HFFc6 (cell line): ENCODE measurements at regions not wholly inside any gene's neighbourhood (a gene's known extent, or its start where the extent isn't known, plus 50 kb on each side); places are given as distances from the start of the nearest gene placed in this dataset.
"Not testable (repeated sequence)": the region's sequence is repeated elsewhere in the genome, so short reads cannot be mapped to it uniquely, and the experiment has no call there.

Source experiments
- DNase-seq: peaks from one replicate; pipeline ENCODE4 v3.0.0-alpha.2; 2018
- H3K27ac Mint-ChIP-seq: 2 replicates; pipeline ENCODE4 v1.8.0; 2020; ENCODE audit warnings: mild to moderate bottlenecking, mixed read lengths
- H3K27me3 Mint-ChIP-seq: 2 replicates; pipeline ENCODE4 v1.8.0; 2021; ENCODE audit warnings: mild to moderate bottlenecking, moderate library complexity, mixed read lengths; ENCODE audit not compliant: insufficient read depth
- H3K36me3 Mint-ChIP-seq: 2 replicates; pipeline ENCODE4 v1.8.0; 2021; ENCODE audit warnings: low read depth, mixed read lengths
- H3K4me1 Mint-ChIP-seq: 2 replicates; pipeline ENCODE4 v1.8.0; 2020; ENCODE audit warnings: low read depth, mixed read lengths
- H3K4me3 Mint-ChIP-seq: 2 replicates; pipeline ENCODE4 v1.8.0; 2020; ENCODE audit warnings: mild to moderate bottlenecking, moderate library complexity, mixed read lengths
- H3K9me3 Mint-ChIP-seq: 2 replicates; pipeline ENCODE4 v1.8.0; 2020; ENCODE audit warnings: mild to moderate bottlenecking, mixed read lengths
- TF ChIP-seq, protein P1 (sequence below): fragments of 200-600 bp; sonication (generic); IDR thresholded peaks from 2 replicates; pipeline ENCODE4 v1.5.0; 2021; ENCODE audit warnings: antibody characterized with exemption, mild to moderate bottlenecking

DNA sequence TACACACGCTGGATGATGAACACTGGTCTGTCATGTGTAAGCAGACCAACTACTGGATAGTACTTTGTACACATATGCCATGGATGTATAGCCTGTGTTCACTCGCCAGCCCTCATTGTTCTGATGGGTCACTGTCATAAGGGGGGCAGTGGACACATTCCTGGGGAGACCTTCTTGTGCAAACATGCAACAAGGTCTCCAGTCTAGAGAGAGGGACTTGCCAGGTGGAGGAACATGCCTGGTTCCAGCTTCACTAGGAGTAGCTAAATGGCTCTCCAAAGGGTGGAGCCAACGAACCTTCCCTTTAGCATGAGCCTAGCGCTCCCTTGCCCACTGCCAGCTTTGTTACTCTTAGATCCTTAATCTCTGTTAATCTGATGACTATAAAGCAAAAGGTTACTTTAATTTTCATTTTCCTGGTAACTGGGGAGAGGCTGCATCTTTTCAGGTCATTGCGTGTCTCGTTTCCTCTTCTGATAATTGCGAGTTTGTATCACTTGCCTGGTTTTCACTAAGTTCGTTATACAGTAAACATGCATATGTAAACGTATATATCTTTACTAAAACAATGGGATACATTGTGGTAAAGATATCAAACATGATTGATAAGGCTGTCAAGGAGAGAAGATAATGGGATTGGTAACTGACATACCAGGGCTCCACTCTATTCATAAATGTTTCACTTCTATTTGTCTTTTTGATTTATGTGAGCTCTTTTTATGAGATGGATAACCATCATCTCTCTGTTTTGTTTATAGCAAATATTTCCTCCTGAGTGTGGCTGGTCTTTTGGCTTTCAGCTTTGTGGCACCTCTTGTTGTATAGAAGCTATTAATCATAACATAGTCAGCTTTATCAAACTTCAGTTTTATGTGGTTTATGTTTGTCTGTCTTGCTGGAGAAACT is 235.2 kb upstream of the SGCG start:
- Mint-ChIP-seq H3K4me3 (no peak overlapping the region), H3K4me1 (no peaks in the 10 kb centered on the region), H3K9me3 (peaks cover 16% of the 10 kb centered on the region; the same call in 1 of the 2 replicates), H3K27ac (no peak overlapping the region), H3K27me3 (peaks cover 13% of the 10 kb centered on the region), H3K36me3 (no peaks in the 10 kb centered on the region; the same call in 1 of the 2 replicates)
- no peak for DNase-seq
- TF ChIP-seq, protein P1, sequence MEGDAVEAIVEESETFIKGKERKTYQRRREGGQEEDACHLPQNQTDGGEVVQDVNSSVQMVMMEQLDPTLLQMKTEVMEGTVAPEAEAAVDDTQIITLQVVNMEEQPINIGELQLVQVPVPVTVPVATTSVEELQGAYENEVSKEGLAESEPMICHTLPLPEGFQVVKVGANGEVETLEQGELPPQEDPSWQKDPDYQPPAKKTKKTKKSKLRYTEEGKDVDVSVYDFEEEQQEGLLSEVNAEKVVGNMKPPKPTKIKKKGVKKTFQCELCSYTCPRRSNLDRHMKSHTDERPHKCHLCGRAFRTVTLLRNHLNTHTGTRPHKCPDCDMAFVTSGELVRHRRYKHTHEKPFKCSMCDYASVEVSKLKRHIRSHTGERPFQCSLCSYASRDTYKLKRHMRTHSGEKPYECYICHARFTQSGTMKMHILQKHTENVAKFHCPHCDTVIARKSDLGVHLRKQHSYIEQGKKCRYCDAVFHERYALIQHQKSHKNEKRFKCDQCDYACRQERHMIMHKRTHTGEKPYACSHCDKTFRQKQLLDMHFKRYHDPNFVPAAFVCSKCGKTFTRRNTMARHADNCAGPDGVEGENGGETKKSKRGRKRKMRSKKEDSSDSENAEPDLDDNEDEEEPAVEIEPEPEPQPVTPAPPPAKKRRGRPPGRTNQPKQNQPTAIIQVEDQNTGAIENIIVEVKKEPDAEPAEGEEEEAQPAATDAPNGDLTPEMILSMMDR, result no peak

DNA sequence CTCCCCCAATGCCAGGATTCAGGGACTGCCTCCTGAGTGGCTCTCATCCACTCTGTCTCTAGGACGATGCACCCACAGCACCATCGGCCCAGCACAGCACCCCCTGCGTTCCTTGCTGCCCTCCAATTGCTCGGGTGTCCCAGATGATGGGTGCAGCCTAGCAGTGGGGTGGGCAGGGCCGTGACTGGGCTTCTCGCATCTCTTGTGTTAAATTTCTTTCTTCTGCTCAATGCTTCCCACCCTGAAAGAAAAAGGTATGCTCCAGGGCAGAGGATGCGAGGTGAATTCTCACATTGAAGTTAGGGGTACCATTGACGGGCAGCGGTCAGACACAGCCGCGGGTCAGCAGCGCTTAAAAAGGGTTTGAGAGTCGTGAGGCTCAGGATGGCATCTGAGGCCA is 232.4 kb upstream of the SGCG start:
- Mint-ChIP-seq H3K27ac (no peak overlapping the region), H3K4me3 (no peak overlapping the region), H3K27me3 (peaks cover 8% of the 10 kb centered on the region; the same call in 1 of the 2 replicates), H3K4me1 (no peaks in the 10 kb centered on the region), H3K36me3 (no peaks in the 10 kb centered on the region; the same call in 1 of the 2 replicates), H3K9me3 (peaks cover 12% of the 10 kb centered on the region; the same call in 1 of the 2 replicates)
- no peak for DNase-seq
- TF ChIP-seq, protein P1, result no peak

DNA sequence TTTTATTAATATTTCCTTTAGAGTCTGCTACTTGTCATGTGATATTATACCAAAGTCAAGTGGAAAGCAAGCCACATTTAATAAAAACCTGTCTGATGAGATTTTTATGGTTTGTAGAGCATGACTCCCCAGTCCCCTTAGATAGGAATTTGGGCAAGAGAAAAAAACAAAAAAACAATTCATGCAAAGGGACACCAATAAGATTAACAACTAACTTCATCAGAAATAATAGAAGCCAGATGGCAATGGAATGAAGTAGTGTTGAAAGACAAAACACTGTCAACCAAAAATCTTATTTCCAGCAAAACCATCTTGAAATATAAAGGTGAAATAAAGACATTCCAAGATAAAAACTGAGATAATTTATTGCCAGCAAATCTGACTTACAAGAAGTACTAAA is 228.8 kb upstream of the SGCG start:
- H3K4me3 Mint-ChIP-seq, H3K4me1 Mint-ChIP-seq, H3K9me3 Mint-ChIP-seq, DNase-seq, H3K36me3 Mint-ChIP-seq, H3K27ac Mint-ChIP-seq, H3K27me3 Mint-ChIP-seq: not testable (repeated sequence)

DNA sequence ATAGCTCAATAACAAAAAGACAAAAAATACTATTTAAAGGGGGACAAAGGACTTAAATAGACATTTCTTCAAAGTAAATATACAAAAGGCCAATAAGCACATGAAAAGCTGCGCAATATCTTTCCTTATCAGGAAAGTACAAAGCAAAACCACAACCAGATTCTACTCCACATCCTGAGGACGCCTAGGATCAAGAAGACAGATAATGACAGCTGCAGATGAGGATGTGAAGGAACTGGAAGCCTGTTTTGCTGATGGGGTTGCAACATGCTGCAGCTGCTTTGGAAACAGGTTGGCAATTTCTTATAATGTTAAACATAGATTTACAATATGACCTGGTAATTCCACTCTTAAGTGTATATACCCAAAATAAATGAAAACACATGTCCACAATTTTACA is 225.6 kb upstream of the SGCG start:
- DNase-seq, H3K27me3 Mint-ChIP-seq, H3K36me3 Mint-ChIP-seq, H3K9me3 Mint-ChIP-seq, H3K4me3 Mint-ChIP-seq, H3K4me1 Mint-ChIP-seq, H3K27ac Mint-ChIP-seq: not testable (repeated sequence)

DNA sequence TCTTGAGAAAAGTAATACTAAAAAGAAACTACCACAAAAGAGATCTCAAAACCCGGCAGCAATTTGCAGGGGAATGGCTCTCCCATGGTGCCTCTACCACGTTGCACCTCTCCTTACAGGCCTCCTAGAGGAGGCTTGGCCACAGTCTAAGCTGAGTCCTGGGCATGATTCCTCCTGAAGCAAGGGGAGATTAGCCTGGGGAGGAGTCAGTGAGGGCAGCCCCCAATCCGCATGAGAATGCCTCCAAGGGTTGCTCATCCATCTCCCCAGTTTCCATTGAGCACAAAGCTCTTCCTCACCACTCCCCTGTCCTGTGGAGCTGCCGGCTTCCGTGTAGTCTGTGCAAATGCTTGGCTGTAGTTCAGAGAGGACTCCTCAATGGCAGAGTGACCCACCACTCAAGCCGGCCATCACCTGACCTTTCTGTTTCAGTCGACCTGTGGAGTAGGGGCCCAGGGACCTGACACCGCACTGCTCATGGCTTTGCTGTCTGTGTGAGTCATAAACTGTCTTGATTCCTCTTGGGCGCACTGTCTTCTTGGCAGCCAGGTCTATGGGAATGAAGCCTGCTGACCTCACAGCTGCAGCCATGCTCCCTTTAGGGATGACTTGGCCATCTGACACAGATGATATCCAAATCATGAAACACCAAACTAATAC is 224.2 kb upstream of the SGCG start:
- not testable (repeated sequence) for H3K36me3 Mint-ChIP-seq, DNase-seq, H3K4me1 Mint-ChIP-seq, H3K27ac Mint-ChIP-seq, H3K9me3 Mint-ChIP-seq, H3K27me3 Mint-ChIP-seq, H3K4me3 Mint-ChIP-seq

DNA sequence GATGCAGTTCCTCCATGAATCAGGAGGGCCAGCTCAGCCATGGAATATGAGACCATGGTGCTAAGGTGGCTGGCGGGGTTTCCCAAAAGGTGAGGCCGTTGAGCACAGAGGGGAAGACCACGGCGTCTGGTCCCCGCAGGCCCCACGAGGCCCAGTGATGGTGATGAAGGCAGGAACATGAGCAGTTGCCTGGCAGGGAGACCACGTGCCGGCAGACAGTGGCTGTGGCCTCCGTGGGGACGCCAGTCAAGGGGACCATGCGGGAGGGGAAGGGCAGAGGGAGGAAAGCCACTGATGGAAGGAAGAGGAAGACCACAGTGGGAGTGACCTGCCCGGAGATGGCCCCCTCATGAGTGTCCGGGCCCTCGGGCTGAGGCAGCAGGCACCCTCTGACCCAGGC is 220.9 kb upstream of the SGCG start:
- H3K27ac Mint-ChIP-seq, H3K4me1 Mint-ChIP-seq, H3K4me3 Mint-ChIP-seq, H3K36me3 Mint-ChIP-seq, H3K9me3 Mint-ChIP-seq, H3K27me3 Mint-ChIP-seq, DNase-seq: not testable (repeated sequence)

DNA sequence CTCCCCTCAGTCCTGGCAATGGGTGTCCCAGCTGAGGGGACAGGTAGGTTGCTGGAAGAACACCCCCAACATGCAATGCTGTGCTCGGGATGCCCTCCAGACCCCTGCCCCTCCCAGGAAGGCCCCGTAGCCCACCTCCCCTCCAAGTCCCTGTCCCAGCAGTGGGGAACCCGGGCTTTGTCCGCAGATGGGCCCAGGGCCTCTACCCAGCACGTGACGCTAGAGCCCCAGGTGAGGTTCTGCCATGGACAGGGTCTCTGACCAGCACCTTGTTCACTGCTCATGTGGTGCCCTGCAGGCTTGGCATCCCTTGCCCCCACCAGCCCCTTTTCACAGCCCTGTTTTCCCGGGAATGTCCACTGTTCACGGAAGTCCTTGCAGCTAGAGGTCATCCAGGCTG is 220.0 kb upstream of the SGCG start:
- no peaks in the 10 kb centered on the region for H3K4me1 Mint-ChIP-seq
- no peak overlapping the region for H3K4me3 Mint-ChIP-seq
- H3K36me3 Mint-ChIP-seq, result no peaks in the 10 kb centered on the region
- no peak overlapping the region for H3K27ac Mint-ChIP-seq
- TF ChIP-seq, protein P1, result no peak
- H3K27me3 Mint-ChIP-seq, result peaks cover 8% of the 10 kb centered on the region
- no peak for DNase-seq
- no peaks in the 10 kb centered on the region; the same call in 1 of the 2 replicates for H3K9me3 Mint-ChIP-seq

DNA sequence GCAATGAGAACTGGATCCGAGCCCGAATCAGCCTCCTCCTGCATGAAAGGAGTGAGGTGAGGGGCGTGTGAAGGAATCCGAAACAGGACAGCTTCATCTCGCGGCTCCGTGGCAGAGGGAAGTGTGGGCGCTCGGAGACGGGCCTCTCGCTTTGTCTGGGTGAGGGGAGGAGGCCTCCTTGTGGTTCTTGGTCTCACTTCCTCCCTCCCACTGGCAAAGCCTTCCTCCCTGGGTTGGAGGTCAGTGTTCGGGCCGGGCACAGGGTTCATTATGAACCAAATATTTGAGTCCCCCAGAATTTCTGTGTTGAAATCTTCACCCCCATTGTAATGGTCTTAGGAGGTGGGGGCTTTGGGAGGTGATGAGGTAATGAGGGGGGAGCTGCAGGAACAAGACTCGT is 219.4 kb upstream of the SGCG start:
- not testable (repeated sequence) for H3K36me3 Mint-ChIP-seq, H3K27me3 Mint-ChIP-seq, H3K27ac Mint-ChIP-seq, H3K9me3 Mint-ChIP-seq, H3K4me3 Mint-ChIP-seq, DNase-seq, H3K4me1 Mint-ChIP-seq
